GM18520 (cell line): ENCODE measurements at regions not wholly inside any gene's neighbourhood (a gene's known extent, or its start where the extent isn't known, plus 50 kb on each side); places are given as distances from the start of the nearest gene placed in this dataset.

Experiments used
- ATAC-seq: cut with Tn5 transposase; IDR thresholded peaks from one replicate; pipeline ENCODE4 v1.9.1; 2021; ENCODE audit not compliant: unreplicated experiment

GRCh38 chr5:116361979-116362577, 212.5 kb downstream of the SEMA6A start:
- no peak for ATAC-seq

- no peak for ATAC-seq
Observed at GRCh38 chr5:116361171-116361967, 213.3 kb downstream of the SEMA6A start.

- no peak for ATAC-seq
Observed at GRCh38 chr5:116360008-116360853, 214.4 kb downstream of the SEMA6A start.

- ATAC-seq: no peak
Observed at GRCh38 chr5:116359592-116359991, 215.0 kb downstream of the SEMA6A start.

- peak; percentile 99 for ATAC-seq
Observed at GRCh38 chr5:116358911-116359418, 215.7 kb downstream of the SEMA6A start.

- no peak for ATAC-seq
Observed at GRCh38 chr5:116358015-116358523, 216.6 kb downstream of the SEMA6A start.

- ATAC-seq: no peak
Observed at GRCh38 chr5:116355819-116356601, 218.6 kb downstream of the SEMA6A start.

GRCh38 chr5:116354699-116355098, 219.9 kb downstream of the SEMA6A start:
- ATAC-seq: no peak

- ATAC-seq: no peak
Observed at GRCh38 chr5:116347657-116348056, 227.0 kb downstream of the SEMA6A start.

GRCh38 chr5:116343961-116344360, 230.7 kb downstream of the SEMA6A start:
- no peak for ATAC-seq
